Fibroblast of pulmonary artery (primary cell): ENCODE measurements at regions not wholly inside any gene's neighbourhood (a gene's known extent, or its start where the extent isn't known, plus 50 kb on each side); places are given as distances from the start of the nearest gene placed in this dataset.

ENCODE experiments used
- DNase-seq: peaks from one replicate; pipeline ENCODE4 v3.0.0-alpha.2; 2010; ENCODE audit warnings: low read depth
- H3K4me3 ChIP-seq: replicated peaks from 2 replicates; pipeline ENCODE4 v1.5.1; 2011; ENCODE audit warnings: low read depth, mild to moderate bottlenecking, control low read depth, low read length, moderate library complexity
- TF ChIP-seq, protein P1 (sequence below): IDR thresholded peaks from 2 replicates; pipeline ENCODE4 v1.5.1; 2011; ENCODE audit warnings: mild to moderate bottlenecking, control low read depth, low read length, inconsistent platforms; ENCODE audit errors: missing control alignments

GRCh38 chrX:42930071-42930470 is 152.1 kb upstream of the PPP1R2C start:
- TF ChIP-seq, protein P1, sequence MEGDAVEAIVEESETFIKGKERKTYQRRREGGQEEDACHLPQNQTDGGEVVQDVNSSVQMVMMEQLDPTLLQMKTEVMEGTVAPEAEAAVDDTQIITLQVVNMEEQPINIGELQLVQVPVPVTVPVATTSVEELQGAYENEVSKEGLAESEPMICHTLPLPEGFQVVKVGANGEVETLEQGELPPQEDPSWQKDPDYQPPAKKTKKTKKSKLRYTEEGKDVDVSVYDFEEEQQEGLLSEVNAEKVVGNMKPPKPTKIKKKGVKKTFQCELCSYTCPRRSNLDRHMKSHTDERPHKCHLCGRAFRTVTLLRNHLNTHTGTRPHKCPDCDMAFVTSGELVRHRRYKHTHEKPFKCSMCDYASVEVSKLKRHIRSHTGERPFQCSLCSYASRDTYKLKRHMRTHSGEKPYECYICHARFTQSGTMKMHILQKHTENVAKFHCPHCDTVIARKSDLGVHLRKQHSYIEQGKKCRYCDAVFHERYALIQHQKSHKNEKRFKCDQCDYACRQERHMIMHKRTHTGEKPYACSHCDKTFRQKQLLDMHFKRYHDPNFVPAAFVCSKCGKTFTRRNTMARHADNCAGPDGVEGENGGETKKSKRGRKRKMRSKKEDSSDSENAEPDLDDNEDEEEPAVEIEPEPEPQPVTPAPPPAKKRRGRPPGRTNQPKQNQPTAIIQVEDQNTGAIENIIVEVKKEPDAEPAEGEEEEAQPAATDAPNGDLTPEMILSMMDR: no peak
- no peak overlapping the region for H3K4me3 ChIP-seq
- no peak for DNase-seq

DNA sequence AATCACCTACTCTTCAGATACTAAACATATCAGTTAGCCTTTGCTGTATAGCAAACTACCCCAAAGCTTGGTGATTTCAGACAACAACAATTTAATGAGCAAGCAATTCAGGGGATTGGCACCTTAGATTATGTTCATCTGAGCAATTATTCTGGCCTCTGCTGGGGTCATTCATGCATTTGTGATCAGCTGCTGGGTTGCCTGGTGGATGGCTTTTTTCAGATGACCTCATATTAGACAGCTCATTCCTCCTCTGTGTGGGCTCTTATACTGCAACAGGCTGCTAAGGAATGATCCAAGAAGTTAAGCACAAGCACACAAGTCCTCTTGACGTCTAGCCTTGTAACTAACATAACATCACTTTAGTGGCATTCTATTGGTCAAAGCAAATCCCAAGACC is 153.0 kb upstream of the PPP1R2C start:
- H3K4me3 ChIP-seq: no peak overlapping the region
- no peak for DNase-seq
- TF ChIP-seq, protein P1: no peak

DNA sequence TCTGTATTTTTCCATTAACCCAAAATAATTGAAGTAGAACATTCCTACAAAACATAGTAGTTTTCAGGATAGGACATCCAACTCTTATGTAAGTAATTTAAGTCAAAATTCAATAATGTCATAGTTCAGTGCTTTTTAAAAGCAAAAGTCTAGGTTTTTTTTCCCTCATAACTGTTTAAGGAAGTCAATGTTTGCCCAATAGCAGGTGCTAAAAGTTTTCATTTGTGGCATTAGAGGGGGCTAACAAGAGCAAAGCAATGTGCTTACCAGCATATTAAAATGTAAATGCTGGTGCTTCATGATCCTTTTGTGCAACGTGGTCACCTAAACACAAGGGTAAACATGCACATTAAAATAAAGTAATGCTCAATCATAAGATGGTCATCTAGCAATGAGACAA is 155.2 kb upstream of the PPP1R2C start:
- H3K4me3 ChIP-seq: no peak overlapping the region
- no peak for DNase-seq
- TF ChIP-seq, protein P1: no peak

DNA sequence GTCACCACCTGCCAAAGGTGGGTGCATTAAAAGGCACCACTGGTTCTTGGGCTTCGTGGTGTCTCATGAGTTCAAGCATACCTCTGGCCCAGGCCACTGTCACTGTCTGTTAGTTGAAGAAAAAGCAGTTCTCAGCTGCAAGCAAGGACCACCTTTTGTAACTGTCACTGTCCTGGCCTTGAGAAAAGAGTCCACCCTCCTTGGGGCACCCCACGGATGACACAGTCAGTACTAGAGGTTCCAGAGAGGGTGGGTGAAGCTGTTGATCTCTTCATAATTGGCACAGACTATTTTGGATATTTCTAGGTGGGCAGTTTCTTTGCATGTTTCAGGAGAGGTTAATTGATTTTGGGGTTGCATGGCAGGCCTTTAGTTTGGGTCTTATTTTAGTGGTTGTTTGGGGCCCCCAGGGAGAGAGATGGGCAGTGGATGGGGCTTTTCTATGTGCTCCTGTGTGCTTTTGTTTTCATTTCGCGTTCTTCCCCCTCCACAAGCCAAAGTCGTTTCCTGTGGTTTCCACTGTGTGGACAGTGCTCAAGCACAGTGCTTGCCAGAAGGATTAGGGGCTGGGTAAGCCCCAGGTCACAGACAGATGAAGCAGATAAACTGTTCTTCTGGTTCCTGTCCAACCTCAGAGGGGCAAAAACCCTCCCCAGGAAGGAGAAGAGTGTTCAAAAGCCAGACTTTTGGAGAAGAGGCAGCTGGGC is 156.2 kb upstream of the PPP1R2C start:
- H3K4me3 ChIP-seq: no peak overlapping the region
- DNase-seq: no peak
- TF ChIP-seq, protein P1: no peak

GRCh38 chrX:42941671-42942070 is 163.7 kb upstream of the PPP1R2C start:
- TF ChIP-seq, protein P1: no peak
- no peak overlapping the region for H3K4me3 ChIP-seq
- no peak for DNase-seq

GRCh38 chrX:42943051-42943974 is 165.3 kb upstream of the PPP1R2C start:
- no peak overlapping the region for H3K4me3 ChIP-seq
- DNase-seq: no peak
- TF ChIP-seq, protein P1: no peak
